ENCODE measurements at regions not wholly inside any gene's neighbourhood (a gene's known extent, or its start where the extent isn't known, plus 50 kb on each side); places are given as distances from the start of the nearest gene placed in this dataset.

- Histone ChIP-seq H3K36me3 (ENCODE audit: control insufficient read depth, insufficient read depth, low read length) (no peaks in the 10 kb centered on the region), H3K27me3 (ENCODE audit: control insufficient read depth, insufficient read depth, low read length) (no peaks in the 10 kb centered on the region; the same call in 1 of the 2 replicates), H3K27ac (ENCODE audit: low read length) (no peak overlapping the region), H3K4me3 (ENCODE audit: low read depth in 2 of 2, low read length in 2 of 2) (no peak overlapping the region), H3K4me1 (ENCODE audit: control insufficient read depth, insufficient read depth, low read length) (no peaks in the 10 kb centered on the region), H3K9me3 (ENCODE audit: control insufficient read depth, insufficient read depth, low read depth, low read length) (no peaks in the 10 kb centered on the region)
- TF ChIP-seq CTCF (IDR thresholded peaks at IDR 0.05) (no peak), POLR2AphosphoS5 (IDR thresholded peaks at IDR 0.05; ENCODE audit: low read depth, low read length) (no peak), TCF7L2 (IDR thresholded peaks at IDR 0.05; ENCODE audit: low read depth, low read length) (no peak), SIN3A (IDR thresholded peaks at IDR 0.05; ENCODE audit: borderline replicate concordance, insufficient read depth, low read depth, low read length) (no peak), REST (IDR thresholded peaks at IDR 0.05; ENCODE audit: insufficient read depth in 1 of 2, low read depth in 2 of 2, low read length in 1 of 2) (no peak)
- no TSS peak for BruUV-seq (replicated peaks)
- ATAC-seq (no peak), DNase-seq (ENCODE audit: low read depth, low spot score) (no peak)
- in situ Hi-C loops (cut with HindIII; ENCODE audit: low pct_unique_long_range_greater_than_20kb, low sequenced_read_pairs) = no loop called here
- POLR2A ChIA-PET = no interaction called here
- CTCF ChIA-PET = no interaction called here
- intact Hi-C loops (cut with micrococcal nuclease; ENCODE audit: unreplicated experiment) = no loop called here
Measured at GRCh38 chr2:29981402-29981801, 60.0 kb upstream of the ALK start.

- TF ChIP-seq REST (IDR thresholded peaks at IDR 0.05; ENCODE audit: insufficient read depth in 1 of 2, low read depth in 2 of 2, low read length in 1 of 2) = no peak
- TF ChIP-seq TCF7L2 (IDR thresholded peaks at IDR 0.05; ENCODE audit: low read depth, low read length) = no peak
- no peak for TF ChIP-seq POLR2AphosphoS5 (IDR thresholded peaks at IDR 0.05; ENCODE audit: low read depth, low read length)
- TF ChIP-seq CTCF (IDR thresholded peaks at IDR 0.05) = no peak
- no peak for TF ChIP-seq SIN3A (IDR thresholded peaks at IDR 0.05; ENCODE audit: borderline replicate concordance, insufficient read depth, low read depth, low read length)
- Histone ChIP-seq H3K9me3 (ENCODE audit: control insufficient read depth, insufficient read depth, low read depth, low read length) (no peaks in the 10 kb centered on the region), H3K27ac (ENCODE audit: low read length) (no peak overlapping the region), H3K36me3 (ENCODE audit: control insufficient read depth, insufficient read depth, low read length) (no peaks in the 10 kb centered on the region), H3K4me3 (ENCODE audit: low read depth in 2 of 2, low read length in 2 of 2) (no peak overlapping the region), H3K27me3 (ENCODE audit: control insufficient read depth, insufficient read depth, low read length) (no peaks in the 10 kb centered on the region), H3K4me1 (ENCODE audit: control insufficient read depth, insufficient read depth, low read length) (no peaks in the 10 kb centered on the region)
- no TSS peak for BruUV-seq (replicated peaks)
- in situ Hi-C loops (cut with HindIII; ENCODE audit: low pct_unique_long_range_greater_than_20kb, low sequenced_read_pairs) = no loop called here
- POLR2A ChIA-PET = no interaction called here
- intact Hi-C loops (cut with micrococcal nuclease; ENCODE audit: unreplicated experiment) = no loop called here
- no peak for DNase-seq (ENCODE audit: low read depth, low spot score)
- CTCF ChIA-PET = no interaction called here
- ATAC-seq = no peak
Measured at GRCh38 chr2:29983308-29983707, 61.9 kb upstream of the ALK start.

All from Panc1 (cell line).